ENCODE measurements at regions not wholly inside any gene's neighbourhood (a gene's known extent, or its start where the extent isn't known, plus 50 kb on each side); places are given as distances from the start of the nearest gene placed in this dataset.

DNA sequence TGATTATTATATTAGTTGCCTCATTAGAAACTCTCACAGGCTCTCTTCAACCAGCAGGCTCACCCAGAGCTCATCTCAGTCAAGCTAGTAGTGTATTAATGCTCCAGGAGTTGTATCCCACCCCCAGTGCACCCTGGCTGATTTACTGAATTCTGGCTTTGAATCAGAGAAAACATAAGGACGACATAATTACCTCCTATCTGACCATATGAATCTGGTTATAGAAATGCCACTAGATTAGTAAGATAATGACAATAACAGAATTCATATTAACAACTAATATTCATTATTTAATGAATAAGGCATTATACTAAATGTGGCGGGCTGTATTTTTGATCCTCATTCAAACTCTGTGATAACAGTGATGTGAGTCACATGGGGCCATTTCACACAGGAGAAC lies 1066.7 kb downstream of the TTLL7 start:
- TF ChIP-seq, protein P1, sequence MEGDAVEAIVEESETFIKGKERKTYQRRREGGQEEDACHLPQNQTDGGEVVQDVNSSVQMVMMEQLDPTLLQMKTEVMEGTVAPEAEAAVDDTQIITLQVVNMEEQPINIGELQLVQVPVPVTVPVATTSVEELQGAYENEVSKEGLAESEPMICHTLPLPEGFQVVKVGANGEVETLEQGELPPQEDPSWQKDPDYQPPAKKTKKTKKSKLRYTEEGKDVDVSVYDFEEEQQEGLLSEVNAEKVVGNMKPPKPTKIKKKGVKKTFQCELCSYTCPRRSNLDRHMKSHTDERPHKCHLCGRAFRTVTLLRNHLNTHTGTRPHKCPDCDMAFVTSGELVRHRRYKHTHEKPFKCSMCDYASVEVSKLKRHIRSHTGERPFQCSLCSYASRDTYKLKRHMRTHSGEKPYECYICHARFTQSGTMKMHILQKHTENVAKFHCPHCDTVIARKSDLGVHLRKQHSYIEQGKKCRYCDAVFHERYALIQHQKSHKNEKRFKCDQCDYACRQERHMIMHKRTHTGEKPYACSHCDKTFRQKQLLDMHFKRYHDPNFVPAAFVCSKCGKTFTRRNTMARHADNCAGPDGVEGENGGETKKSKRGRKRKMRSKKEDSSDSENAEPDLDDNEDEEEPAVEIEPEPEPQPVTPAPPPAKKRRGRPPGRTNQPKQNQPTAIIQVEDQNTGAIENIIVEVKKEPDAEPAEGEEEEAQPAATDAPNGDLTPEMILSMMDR (IDR thresholded peaks at IDR 0.05): no peak
- TF ChIP-seq POLR2A (IDR thresholded peaks at IDR 0.05): no peak
